Keratinocyte (primary cell): ENCODE measurements at regions not wholly inside any gene's neighbourhood (a gene's known extent, or its start where the extent isn't known, plus 50 kb on each side); places are given as distances from the start of the nearest gene placed in this dataset.

Experiments used
- DNase-seq: peaks from one replicate; pipeline ENCODE4 v3.0.0-alpha.2; 2011; ENCODE audit warnings: low read depth, missing footprints, low spot score
- FAIRE-seq: peaks from 2 replicates; lab custom pipeline; 2011; peaks lifted over from hg19 to GRCh38; lab: Jason Lieb, UNC
- H2AFZ ChIP-seq: 2 replicates; pipeline ENCODE4 v1.6.0; 2012; ENCODE audit warnings: low read length, control low read depth, inconsistent platforms; ENCODE audit not compliant: control insufficient read depth
- H3K27ac ChIP-seq: 2 replicates; pipeline ENCODE4 v1.5.1; 2011; ENCODE audit warnings: low read length; ENCODE audit not compliant: control insufficient read depth, insufficient read depth
- H3K27me3 ChIP-seq: 3 replicates; pipeline ENCODE4 v1.6.0; 2011; ENCODE audit warnings: low read length; ENCODE audit not compliant: control insufficient read depth, insufficient read depth; ENCODE audit errors: extremely low read depth
- H3K36me3 ChIP-seq, 2 experiments: 2 replicates in 1 of 2; 3 replicates in 1 of 2; pipeline ENCODE4 v1.5.1; 2011; ENCODE audit warnings: low read length in 2 of 2, mild to moderate bottlenecking in 1 of 2; ENCODE audit not compliant: control insufficient read depth in 2 of 2, insufficient read depth in 2 of 2; ENCODE audit errors: extremely low read depth in 1 of 2
- H3K4me1 ChIP-seq: 3 replicates; pipeline ENCODE4 v1.5.1; 2011; ENCODE audit warnings: low read length; ENCODE audit not compliant: control insufficient read depth, insufficient read depth; ENCODE audit errors: extremely low read depth
- H3K4me2 ChIP-seq: 3 replicates; pipeline ENCODE4 v1.6.0; 2011; ENCODE audit warnings: low read depth, low read length; ENCODE audit not compliant: control insufficient read depth, insufficient read depth; ENCODE audit errors: extremely low read depth
- H3K4me3 ChIP-seq, 3 experiments: fragments of 200-600 bp in 1 of 3; sonication (generic) in 1 of 3; 2 replicates in 2 of 3; 3 replicates in 1 of 3; pipeline ENCODE4 v1.5.1; 2011 to 2016; ENCODE audit warnings: low read length in 3 of 3, mild to moderate bottlenecking in 3 of 3, control low read depth in 2 of 3, inconsistent platforms in 1 of 3, low read depth in 1 of 3, mixed read lengths in 1 of 3, mixed run types in 1 of 3, moderate library complexity in 1 of 3; ENCODE audit not compliant: control insufficient read depth in 2 of 3, insufficient read depth in 2 of 3; ENCODE audit errors: extremely low read depth in 1 of 3
- H3K79me2 ChIP-seq: 2 replicates; pipeline ENCODE4 v1.6.0; 2012; ENCODE audit warnings: low read length; ENCODE audit not compliant: control insufficient read depth, insufficient read depth
- H3K9ac ChIP-seq: 3 replicates; pipeline ENCODE4 v1.6.0; 2011; ENCODE audit warnings: low read length; ENCODE audit not compliant: control insufficient read depth, insufficient read depth; ENCODE audit errors: extremely low read depth
- H3K9me1 ChIP-seq: 3 replicates; pipeline ENCODE4 v1.6.0; 2011; ENCODE audit warnings: low read length; ENCODE audit not compliant: control insufficient read depth, insufficient read depth; ENCODE audit errors: extremely low read depth
- H3K9me3 ChIP-seq: 2 replicates; pipeline ENCODE4 v1.5.1; 2012; ENCODE audit warnings: low read depth, low read length; ENCODE audit not compliant: control insufficient read depth
- H4K20me1 ChIP-seq: 3 replicates; pipeline ENCODE4 v1.6.0; 2011; ENCODE audit warnings: low read length; ENCODE audit not compliant: control insufficient read depth, insufficient read depth; ENCODE audit errors: extremely low read depth
- EZH2 ChIP-seq: IDR thresholded peaks from one replicate; pipeline ENCODE4 v1.6.1; 2012; ENCODE audit warnings: inconsistent platforms, mild to moderate bottlenecking, low read length, moderate library complexity
- dilution Hi-C: fragments of 300-500 bp; cut with MboI; formaldehyde crosslinking; loops from one replicate; pipeline ENCODE4 v1.7.0; 2020; ENCODE audit warnings: low sequenced_read_pairs; ENCODE audit not compliant: extremely low pct_ligation_motif_present
- TF ChIP-seq, protein P1 (sequence below), 3 experiments: IDR thresholded peaks in 1 of 3; conservative IDR thresholded peaks in 1 of 3; optimal IDR thresholded peaks in 1 of 3; 2 replicates in 2 of 3; 3 replicates in 1 of 3; pipeline versions ENCODE3 to v1.5.1; 2011; ENCODE audit warnings: low read length in 3 of 3, mild to moderate bottlenecking in 3 of 3, moderate library complexity in 2 of 3, control low read depth in 1 of 3, inconsistent platforms in 1 of 3; ENCODE audit not compliant: insufficient read depth in 2 of 3; ENCODE audit errors: extremely low read depth in 1 of 3

DNA sequence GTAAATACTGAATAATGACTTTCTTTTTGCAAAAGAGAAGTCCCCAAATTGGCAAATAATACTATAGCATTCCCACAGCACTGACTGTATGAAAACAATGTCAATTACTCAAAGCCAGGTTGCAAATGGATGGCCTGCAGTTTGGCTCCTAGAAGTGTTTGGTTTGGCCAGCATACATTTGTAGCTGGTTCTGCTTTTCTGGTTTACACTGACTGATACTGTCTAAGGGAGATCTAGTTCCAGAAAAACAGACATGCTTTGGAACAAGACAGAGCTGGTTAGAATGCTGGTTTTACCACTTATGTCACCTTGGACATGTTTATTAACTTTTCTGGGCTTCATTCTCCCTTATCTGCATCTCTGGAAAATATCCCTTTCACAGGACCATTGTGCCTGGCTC lies 81.5 kb upstream of the TRPM3 start:
- H3K9me1 ChIP-seq, result no peaks in the 10 kb centered on the region
- no peak overlapping the region for H3K4me2 ChIP-seq
- FAIRE-seq (no peak), DNase-seq (no peak)
- dilution Hi-C loops, result no loop called here
- H3K4me3 ChIP-seq, result no peak overlapping the region
- no peak overlapping the region for H3K27ac ChIP-seq
- no peak overlapping the region for H2AFZ ChIP-seq
- H3K9ac ChIP-seq, result no peak overlapping the region
- no peaks in the 10 kb centered on the region for H4K20me1 ChIP-seq
- no peaks in the 10 kb centered on the region for H3K36me3 ChIP-seq
- no peak for TF ChIP-seq EZH2
- TF ChIP-seq, protein P1, sequence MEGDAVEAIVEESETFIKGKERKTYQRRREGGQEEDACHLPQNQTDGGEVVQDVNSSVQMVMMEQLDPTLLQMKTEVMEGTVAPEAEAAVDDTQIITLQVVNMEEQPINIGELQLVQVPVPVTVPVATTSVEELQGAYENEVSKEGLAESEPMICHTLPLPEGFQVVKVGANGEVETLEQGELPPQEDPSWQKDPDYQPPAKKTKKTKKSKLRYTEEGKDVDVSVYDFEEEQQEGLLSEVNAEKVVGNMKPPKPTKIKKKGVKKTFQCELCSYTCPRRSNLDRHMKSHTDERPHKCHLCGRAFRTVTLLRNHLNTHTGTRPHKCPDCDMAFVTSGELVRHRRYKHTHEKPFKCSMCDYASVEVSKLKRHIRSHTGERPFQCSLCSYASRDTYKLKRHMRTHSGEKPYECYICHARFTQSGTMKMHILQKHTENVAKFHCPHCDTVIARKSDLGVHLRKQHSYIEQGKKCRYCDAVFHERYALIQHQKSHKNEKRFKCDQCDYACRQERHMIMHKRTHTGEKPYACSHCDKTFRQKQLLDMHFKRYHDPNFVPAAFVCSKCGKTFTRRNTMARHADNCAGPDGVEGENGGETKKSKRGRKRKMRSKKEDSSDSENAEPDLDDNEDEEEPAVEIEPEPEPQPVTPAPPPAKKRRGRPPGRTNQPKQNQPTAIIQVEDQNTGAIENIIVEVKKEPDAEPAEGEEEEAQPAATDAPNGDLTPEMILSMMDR (optimal IDR thresholded peaks at IDR 0.05 in 1 of 3, IDR thresholded peaks at IDR 0.05 in 1 of 3, conservative IDR thresholded peaks at IDR 0.05 in 1 of 3; ENCODE audit: extremely low read depth in 1 of 3, insufficient read depth in 2 of 3, low read length in 3 of 3), result no peak
- no peaks in the 10 kb centered on the region for H3K9me3 ChIP-seq
- H3K27me3 ChIP-seq, result no peaks in the 10 kb centered on the region
- no peaks in the 10 kb centered on the region for H3K79me2 ChIP-seq
- no peaks in the 10 kb centered on the region for H3K4me1 ChIP-seq

DNA sequence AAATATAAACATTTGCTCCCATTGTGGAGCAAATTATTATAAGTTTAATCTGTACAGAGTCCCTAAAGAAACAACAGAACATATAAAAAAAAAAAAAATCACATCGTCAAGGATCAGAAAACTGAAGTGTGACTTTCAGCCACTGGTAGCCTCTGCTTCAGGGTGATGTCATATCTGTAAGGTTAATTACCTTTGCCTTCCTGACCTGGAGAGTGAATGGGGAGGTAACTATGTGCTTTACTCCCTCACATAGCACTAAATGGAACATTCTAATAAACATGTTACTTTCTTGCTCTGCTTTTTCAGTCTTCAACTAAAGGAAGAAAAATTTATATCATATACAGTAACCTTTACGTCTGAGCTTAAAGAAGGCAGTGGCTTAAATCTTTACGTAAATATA lies 70.3 kb upstream of the TRPM3 start:
- Histone ChIP-seq H3K9me3 (no peaks in the 10 kb centered on the region), H2AFZ (no peak overlapping the region), H4K20me1 (no peaks in the 10 kb centered on the region), H3K27ac (no peak overlapping the region), H3K4me3 (no peak overlapping the region), H3K4me1 (no peaks in the 10 kb centered on the region), H3K36me3 (no peaks in the 10 kb centered on the region), H3K9me1 (no peaks in the 10 kb centered on the region), H3K27me3 (no peaks in the 10 kb centered on the region), H3K4me2 (no peak overlapping the region), H3K9ac (no peak overlapping the region), H3K79me2 (no peaks in the 10 kb centered on the region)
- DNase-seq, result no peak
- FAIRE-seq, result no peak
- dilution Hi-C loops, result no loop called here
- no peak for TF ChIP-seq EZH2
- TF ChIP-seq, protein P1 (optimal IDR thresholded peaks at IDR 0.05 in 1 of 3, IDR thresholded peaks at IDR 0.05 in 1 of 3, conservative IDR thresholded peaks at IDR 0.05 in 1 of 3; ENCODE audit: extremely low read depth in 1 of 3, insufficient read depth in 2 of 3, low read length in 3 of 3), result no peak
